Neural progenitor cell (in vitro differentiated cells): ENCODE measurements at regions not wholly inside any gene's neighbourhood (a gene's known extent, or its start where the extent isn't known, plus 50 kb on each side); places are given as distances from the start of the nearest gene placed in this dataset.

Source experiments
- EZH2 ChIP-seq: fragments of 200-600 bp; sonication (generic); IDR thresholded peaks from 2 replicates; pipeline ENCODE4 v1.6.1; 2017; ENCODE audit warnings: antibody characterized with exemption, mild to moderate bottlenecking, moderate library complexity
- EZH2phosphoT487 ChIP-seq: fragments of 200-600 bp; sonication (generic); IDR thresholded peaks from 2 replicates; pipeline ENCODE4 v1.6.1; 2017; ENCODE audit warnings: antibody characterized with exemption
- TF ChIP-seq, protein P1 (sequence below): fragments of 200-600 bp; sonication (generic); IDR thresholded peaks from 2 replicates; pipeline ENCODE4 v1.5.1; 2017; ENCODE audit warnings: antibody characterized with exemption, mild to moderate bottlenecking

DNA sequence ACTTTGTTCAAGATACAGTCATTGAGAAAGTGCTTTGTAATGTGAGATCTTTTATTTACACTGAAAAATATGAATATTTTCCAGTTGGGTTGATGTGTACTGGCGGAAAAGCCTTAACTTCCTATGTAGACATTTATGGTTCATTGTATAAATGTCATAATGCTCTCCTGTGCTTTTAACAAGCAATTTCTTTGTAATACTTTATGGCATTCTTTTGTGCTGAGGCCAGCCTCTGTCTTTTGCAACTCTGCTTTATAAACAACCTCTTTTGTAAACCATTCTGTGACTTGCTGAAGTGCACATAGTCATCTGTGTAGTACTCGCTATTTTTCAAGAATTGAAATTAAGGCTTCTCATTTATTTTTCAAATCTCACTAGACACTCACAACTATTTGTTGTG lies 291.2 kb downstream of the CDH11 start:
- TF ChIP-seq, protein P1, sequence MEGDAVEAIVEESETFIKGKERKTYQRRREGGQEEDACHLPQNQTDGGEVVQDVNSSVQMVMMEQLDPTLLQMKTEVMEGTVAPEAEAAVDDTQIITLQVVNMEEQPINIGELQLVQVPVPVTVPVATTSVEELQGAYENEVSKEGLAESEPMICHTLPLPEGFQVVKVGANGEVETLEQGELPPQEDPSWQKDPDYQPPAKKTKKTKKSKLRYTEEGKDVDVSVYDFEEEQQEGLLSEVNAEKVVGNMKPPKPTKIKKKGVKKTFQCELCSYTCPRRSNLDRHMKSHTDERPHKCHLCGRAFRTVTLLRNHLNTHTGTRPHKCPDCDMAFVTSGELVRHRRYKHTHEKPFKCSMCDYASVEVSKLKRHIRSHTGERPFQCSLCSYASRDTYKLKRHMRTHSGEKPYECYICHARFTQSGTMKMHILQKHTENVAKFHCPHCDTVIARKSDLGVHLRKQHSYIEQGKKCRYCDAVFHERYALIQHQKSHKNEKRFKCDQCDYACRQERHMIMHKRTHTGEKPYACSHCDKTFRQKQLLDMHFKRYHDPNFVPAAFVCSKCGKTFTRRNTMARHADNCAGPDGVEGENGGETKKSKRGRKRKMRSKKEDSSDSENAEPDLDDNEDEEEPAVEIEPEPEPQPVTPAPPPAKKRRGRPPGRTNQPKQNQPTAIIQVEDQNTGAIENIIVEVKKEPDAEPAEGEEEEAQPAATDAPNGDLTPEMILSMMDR, result no peak
- TF ChIP-seq EZH2 (no peak), EZH2phosphoT487 (no peak)
